GM19468 (cell line): ENCODE measurements at regions not wholly inside any gene's neighbourhood (a gene's known extent, or its start where the extent isn't known, plus 50 kb on each side); places are given as distances from the start of the nearest gene placed in this dataset.

ENCODE experiments used
- ATAC-seq: cut with Tn5 transposase; IDR thresholded peaks from one replicate; pipeline ENCODE4 v1.9.1; 2021; ENCODE audit warnings: mild to moderate bottlenecking, moderate library complexity, moderate number of reproducible peaks; ENCODE audit not compliant: unreplicated experiment; ENCODE audit errors: extremely low read depth

GRCh38 chr6:21505574-21505990, 88.0 kb upstream of the SOX4 start:
- ATAC-seq = no peak

- ATAC-seq = no peak
Observed at GRCh38 chr6:21506126-21506525, 87.4 kb upstream of the SOX4 start.

GRCh38 chr6:21507811-21508210, 85.7 kb upstream of the SOX4 start:
- no peak for ATAC-seq

GRCh38 chr6:21508753-21509152, 84.8 kb upstream of the SOX4 start:
- ATAC-seq = no peak

- no peak for ATAC-seq
Observed at GRCh38 chr6:21511891-21512550, 81.5 kb upstream of the SOX4 start.

- no peak for ATAC-seq
Observed at GRCh38 chr6:21514288-21514687, 79.3 kb upstream of the SOX4 start.

GRCh38 chr6:21518317-21518716, 75.2 kb upstream of the SOX4 start:
- ATAC-seq = no peak

- no peak for ATAC-seq
Observed at GRCh38 chr6:21519642-21520041, 73.9 kb upstream of the SOX4 start.

- no peak for ATAC-seq
Observed at GRCh38 chr6:21521276-21521675, 72.3 kb upstream of the SOX4 start.

- no peak for ATAC-seq
Observed at GRCh38 chr6:21522143-21522747, 71.3 kb upstream of the SOX4 start.

- ATAC-seq = no peak
Observed at GRCh38 chr6:21522797-21523456, 70.6 kb upstream of the SOX4 start.

GRCh38 chr6:21523652-21524051, 69.9 kb upstream of the SOX4 start:
- ATAC-seq = no peak

- no peak for ATAC-seq
Observed at GRCh38 chr6:21524201-21524600, 69.3 kb upstream of the SOX4 start.

GRCh38 chr6:21526974-21527373, 66.6 kb upstream of the SOX4 start:
- no peak for ATAC-seq

- no peak for ATAC-seq
Observed at GRCh38 chr6:21527731-21528130, 65.8 kb upstream of the SOX4 start.

GRCh38 chr6:21529431-21529830, 64.1 kb upstream of the SOX4 start:
- no peak for ATAC-seq

- ATAC-seq = no peak
Observed at GRCh38 chr6:21531393-21531792, 62.2 kb upstream of the SOX4 start.

GRCh38 chr6:21533678-21534077, 59.9 kb upstream of the SOX4 start:
- no peak for ATAC-seq

GRCh38 chr6:21536280-21536766, 57.2 kb upstream of the SOX4 start:
- no peak for ATAC-seq

- ATAC-seq = no peak
Observed at GRCh38 chr6:21537637-21538036, 55.9 kb upstream of the SOX4 start.

- no peak for ATAC-seq
Observed at GRCh38 chr6:21538186-21538798, 55.3 kb upstream of the SOX4 start.
